ENCODE measurements at regions not wholly inside any gene's neighbourhood (a gene's known extent, or its start where the extent isn't known, plus 50 kb on each side); places are given as distances from the start of the nearest gene placed in this dataset.

GRCh38 chrX:13123857-13124345 lies 79.5 kb upstream of the FAM9C start:
- ChIA-PET POLR2A (no interaction called here), CTCF (interaction anchor here (1.0 kb wide), 1 partner anchor 50 kb away, joined by 10 read pairs; no protein-coding TSS in a partner anchor)
- no TSS peak for BruUV-seq (replicated peaks)
- TF ChIP-seq SIN3A (IDR thresholded peaks at IDR 0.05; ENCODE audit: borderline replicate concordance, insufficient read depth, low read depth, low read length) (no peak), POLR2AphosphoS5 (IDR thresholded peaks at IDR 0.05; ENCODE audit: low read depth, low read length) (no peak), REST (IDR thresholded peaks at IDR 0.05; ENCODE audit: insufficient read depth in 1 of 2, low read depth in 2 of 2, low read length in 1 of 2) (no peak), TCF7L2 (IDR thresholded peaks at IDR 0.05; ENCODE audit: low read depth, low read length) (no peak)
- TF ChIP-seq, protein P1, sequence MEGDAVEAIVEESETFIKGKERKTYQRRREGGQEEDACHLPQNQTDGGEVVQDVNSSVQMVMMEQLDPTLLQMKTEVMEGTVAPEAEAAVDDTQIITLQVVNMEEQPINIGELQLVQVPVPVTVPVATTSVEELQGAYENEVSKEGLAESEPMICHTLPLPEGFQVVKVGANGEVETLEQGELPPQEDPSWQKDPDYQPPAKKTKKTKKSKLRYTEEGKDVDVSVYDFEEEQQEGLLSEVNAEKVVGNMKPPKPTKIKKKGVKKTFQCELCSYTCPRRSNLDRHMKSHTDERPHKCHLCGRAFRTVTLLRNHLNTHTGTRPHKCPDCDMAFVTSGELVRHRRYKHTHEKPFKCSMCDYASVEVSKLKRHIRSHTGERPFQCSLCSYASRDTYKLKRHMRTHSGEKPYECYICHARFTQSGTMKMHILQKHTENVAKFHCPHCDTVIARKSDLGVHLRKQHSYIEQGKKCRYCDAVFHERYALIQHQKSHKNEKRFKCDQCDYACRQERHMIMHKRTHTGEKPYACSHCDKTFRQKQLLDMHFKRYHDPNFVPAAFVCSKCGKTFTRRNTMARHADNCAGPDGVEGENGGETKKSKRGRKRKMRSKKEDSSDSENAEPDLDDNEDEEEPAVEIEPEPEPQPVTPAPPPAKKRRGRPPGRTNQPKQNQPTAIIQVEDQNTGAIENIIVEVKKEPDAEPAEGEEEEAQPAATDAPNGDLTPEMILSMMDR (IDR thresholded peaks at IDR 0.05), result no peak
- Histone ChIP-seq H3K36me3 (ENCODE audit: control insufficient read depth, insufficient read depth, low read length) (no peaks in the 10 kb centered on the region), H3K9me3 (ENCODE audit: control insufficient read depth, insufficient read depth, low read depth, low read length) (no peaks in the 10 kb centered on the region), H3K27me3 (ENCODE audit: control insufficient read depth, insufficient read depth, low read length) (no peaks in the 10 kb centered on the region), H3K4me3 (ENCODE audit: low read depth in 2 of 2, low read length in 2 of 2) (no peak overlapping the region), H3K4me1 (ENCODE audit: control insufficient read depth, insufficient read depth, low read length) (no peaks in the 10 kb centered on the region), H3K27ac (ENCODE audit: low read length) (peak overlapping the region; percentile 79)
- no peak for DNase-seq (ENCODE audit: low read depth, low spot score)
- ATAC-seq, result peak; percentile 89
- in situ Hi-C loops (cut with HindIII; ENCODE audit: low pct_unique_long_range_greater_than_20kb, low sequenced_read_pairs) (no loop called here), intact Hi-C loops (cut with micrococcal nuclease; ENCODE audit: unreplicated experiment) (loop anchor here (10.0 kb wide), 1 partner anchor 101 kb away; no protein-coding TSS in a partner anchor)

GRCh38 chrX:13123247-13123856 lies 78.9 kb upstream of the FAM9C start:
- no TSS peak for BruUV-seq (replicated peaks)
- ATAC-seq (peak; percentile 63), DNase-seq (ENCODE audit: low read depth, low spot score) (no peak)
- in situ Hi-C loops (cut with HindIII; ENCODE audit: low pct_unique_long_range_greater_than_20kb, low sequenced_read_pairs) (no loop called here), intact Hi-C loops (cut with micrococcal nuclease; ENCODE audit: unreplicated experiment) (loop anchor here (10.0 kb wide), 1 partner anchor 101 kb away; no protein-coding TSS in a partner anchor)
- H3K4me1 ChIP-seq (ENCODE audit: control insufficient read depth, insufficient read depth, low read length), result no peaks in the 10 kb centered on the region
- no peaks in the 10 kb centered on the region for H3K9me3 ChIP-seq (ENCODE audit: control insufficient read depth, insufficient read depth, low read depth, low read length)
- TF ChIP-seq SIN3A (IDR thresholded peaks at IDR 0.05; ENCODE audit: borderline replicate concordance, insufficient read depth, low read depth, low read length) (no peak), REST (IDR thresholded peaks at IDR 0.05; ENCODE audit: insufficient read depth in 1 of 2, low read depth in 2 of 2, low read length in 1 of 2) (no peak), TCF7L2 (IDR thresholded peaks at IDR 0.05; ENCODE audit: low read depth, low read length) (peak; percentile 56)
- no peaks in the 10 kb centered on the region for H3K27me3 ChIP-seq (ENCODE audit: control insufficient read depth, insufficient read depth, low read length)
- peak overlapping the region; percentile 79 for H3K27ac ChIP-seq (ENCODE audit: low read length)
- ChIA-PET CTCF (interaction anchor here (1.0 kb wide), 1 partner anchor 50 kb away, joined by 10 read pairs; no protein-coding TSS in a partner anchor), POLR2A (no interaction called here)
- no peak overlapping the region; a peak in 1 of 4 replicates for H3K4me3 ChIP-seq (ENCODE audit: low read depth in 2 of 2, low read length in 2 of 2)
- H3K36me3 ChIP-seq (ENCODE audit: control insufficient read depth, insufficient read depth, low read length), result no peaks in the 10 kb centered on the region
